ENCODE measurements at regions not wholly inside any gene's neighbourhood (a gene's known extent, or its start where the extent isn't known, plus 50 kb on each side); places are given as distances from the start of the nearest gene placed in this dataset.

- no peak for DNase-seq
These were observed 503.1 kb downstream of the PREX1 start for GRCh38 chr20:48324744-48325143.

DNA sequence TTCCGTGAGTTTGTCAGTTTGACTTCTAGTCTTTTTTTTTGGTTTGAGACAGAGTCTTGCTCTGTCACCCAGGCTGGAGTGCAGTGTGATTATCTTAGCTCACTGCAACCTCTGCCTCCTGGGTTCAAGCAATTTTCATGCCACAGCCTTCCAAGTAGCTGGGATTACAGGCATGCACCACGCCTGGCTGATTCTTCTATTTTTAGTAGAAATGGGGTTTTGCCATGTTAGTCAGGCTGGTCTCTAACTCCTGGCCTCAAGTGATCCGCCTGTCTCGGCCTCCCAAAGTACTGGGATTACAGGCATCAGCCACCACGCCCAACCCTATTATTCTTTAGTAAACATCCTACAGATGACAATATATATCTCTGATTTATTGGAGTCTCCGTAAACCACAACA, 506.5 kb downstream of the PREX1 start:
- DNase-seq, result no peak

GRCh38 chr20:48319943-48320584, 507.7 kb downstream of the PREX1 start:
- no peak for DNase-seq

- no peak for DNase-seq
These were observed 510.2 kb downstream of the PREX1 start for GRCh38 chr20:48317578-48317977.

DNA sequence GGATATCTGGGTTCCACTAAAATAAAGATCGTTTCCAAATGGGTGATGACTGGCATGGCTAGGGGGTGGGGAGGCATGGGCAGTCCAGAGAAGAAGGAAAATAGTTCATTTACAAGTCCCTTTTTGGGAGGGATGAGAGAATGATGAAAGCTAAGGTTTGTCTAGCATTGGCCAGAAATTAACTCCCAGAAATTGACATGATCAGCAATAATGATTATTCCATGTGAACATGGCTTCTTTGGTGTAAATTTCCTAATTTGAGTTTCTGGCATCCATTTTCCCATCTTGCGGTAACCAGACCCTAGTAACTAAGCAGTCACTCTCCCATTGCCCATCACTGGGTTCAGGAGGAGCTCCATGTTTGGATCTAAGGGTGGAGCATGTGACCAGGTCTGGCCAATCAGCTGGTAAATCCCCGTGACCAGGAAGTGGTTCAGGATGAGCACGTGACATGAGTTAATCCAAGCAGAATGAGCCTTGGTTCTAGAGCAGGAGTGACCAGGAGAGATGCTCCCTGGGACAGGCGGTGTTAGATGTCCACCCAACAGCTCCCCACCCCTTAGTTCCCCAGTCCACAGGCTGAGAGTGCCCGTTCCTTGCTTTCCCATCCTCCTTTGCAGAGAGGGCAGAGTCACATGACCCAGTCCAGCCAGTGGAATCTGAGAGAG, 512.7 kb downstream of the PREX1 start:
- DNase-seq, result no peak

GRCh38 chr20:48313324-48313723, 514.5 kb downstream of the PREX1 start:
- DNase-seq, result no peak

GRCh38 chr20:48311956-48312355, 515.8 kb downstream of the PREX1 start:
- no peak for DNase-seq

DNA sequence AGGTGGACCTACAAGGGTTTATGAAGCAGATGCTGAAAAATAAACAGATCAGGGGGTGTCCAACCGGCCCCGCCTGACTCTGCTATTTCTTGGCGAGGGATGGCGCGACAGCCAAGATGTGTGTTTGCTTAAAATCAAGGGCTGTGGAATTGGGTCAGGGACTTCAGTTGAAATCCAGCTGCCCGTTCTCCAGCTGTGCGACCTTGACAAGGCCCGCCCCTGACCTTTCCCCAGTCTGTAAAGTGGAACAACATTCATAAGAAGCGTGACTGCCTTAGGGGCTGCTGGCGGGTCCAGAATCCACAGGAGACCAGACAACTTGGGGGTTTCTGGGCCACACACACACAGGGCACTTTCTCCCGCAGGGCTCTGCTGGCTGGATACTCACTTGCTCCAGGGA, 517.5 kb downstream of the PREX1 start:
- no peak for DNase-seq

GRCh38 chr20:48309293-48309692, 518.5 kb downstream of the PREX1 start:
- DNase-seq, result no peak

DNA sequence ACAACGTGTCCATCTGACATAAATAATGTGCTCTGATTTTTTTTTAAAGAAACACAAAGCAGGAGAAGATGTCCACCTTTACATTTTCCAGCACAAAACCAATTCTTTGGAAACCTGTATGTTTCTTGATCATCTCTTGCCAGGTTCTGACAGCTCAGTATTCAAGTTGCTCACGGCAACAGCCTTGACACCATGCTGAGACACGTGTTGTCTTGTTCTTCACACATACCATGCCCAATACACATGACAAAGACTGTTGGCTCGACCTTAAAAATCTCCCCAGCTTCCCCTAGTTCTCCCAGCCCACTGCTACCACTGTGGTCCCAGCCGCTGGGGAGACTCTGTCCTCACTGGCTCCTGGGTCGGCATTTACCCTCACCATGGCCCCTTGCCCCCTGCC, 518.9 kb downstream of the PREX1 start:
- no peak for DNase-seq

DNA sequence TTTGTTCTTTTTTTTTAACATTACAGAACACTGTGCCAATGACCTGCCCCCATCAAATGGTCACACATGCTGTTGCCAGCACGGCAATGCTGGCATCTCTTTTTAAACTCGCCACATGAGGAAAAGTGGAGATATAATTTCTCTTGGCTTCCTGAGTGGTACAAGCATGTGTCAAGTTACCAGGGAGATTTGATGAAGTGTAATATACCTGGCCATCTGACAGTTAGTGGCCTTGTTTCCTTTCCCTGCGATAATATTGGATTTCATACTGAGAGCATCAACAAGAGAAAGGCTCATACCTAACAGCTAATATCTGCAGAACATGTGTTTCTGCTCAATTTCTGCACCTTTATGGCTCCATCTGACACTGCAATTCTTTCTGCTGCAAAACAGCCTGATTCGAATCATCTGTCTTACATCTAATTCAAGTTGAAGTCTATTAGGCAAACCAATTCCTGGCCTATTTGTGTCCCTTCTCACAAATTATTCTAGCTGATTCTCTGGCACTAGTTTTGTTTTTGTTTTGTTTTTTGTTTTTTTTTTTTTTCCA, 519.5 kb downstream of the PREX1 start:
- DNase-seq, result no peak

- DNase-seq, result no peak
These were observed 520.5 kb downstream of the PREX1 start for GRCh38 chr20:48307277-48307676.

DNA sequence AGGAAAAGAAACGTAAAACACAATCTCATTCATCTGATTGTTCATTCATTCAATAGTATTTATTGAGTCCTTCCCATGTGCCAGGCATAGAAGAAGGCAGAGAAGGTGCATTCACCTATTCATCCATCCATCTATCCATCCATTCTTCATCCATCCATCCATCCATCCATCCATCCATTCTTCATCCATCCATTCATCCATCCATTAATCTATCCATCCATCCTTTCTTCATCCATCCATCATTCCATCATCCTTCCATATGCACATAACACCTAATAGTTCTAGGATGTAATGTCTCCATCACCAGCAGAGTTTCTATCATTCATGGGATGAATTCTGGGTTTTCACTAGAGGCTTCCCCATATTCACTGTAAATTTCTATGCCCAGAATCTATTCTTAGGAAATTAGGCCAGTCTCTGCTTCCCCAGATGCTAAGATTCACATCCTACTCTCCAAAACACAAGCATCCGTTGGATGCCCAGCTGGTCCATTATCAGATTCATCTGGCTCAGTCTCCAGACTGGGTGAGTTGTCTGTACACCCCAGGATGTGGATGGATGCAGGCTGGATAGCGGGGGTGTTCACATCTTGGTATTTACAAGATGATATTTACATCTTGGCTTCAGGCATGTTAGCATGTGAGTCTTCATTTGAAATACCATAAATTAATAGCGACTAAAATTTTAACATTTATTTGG, 517.7 kb upstream of the SULF2 start:
- no peak for DNase-seq

DNA sequence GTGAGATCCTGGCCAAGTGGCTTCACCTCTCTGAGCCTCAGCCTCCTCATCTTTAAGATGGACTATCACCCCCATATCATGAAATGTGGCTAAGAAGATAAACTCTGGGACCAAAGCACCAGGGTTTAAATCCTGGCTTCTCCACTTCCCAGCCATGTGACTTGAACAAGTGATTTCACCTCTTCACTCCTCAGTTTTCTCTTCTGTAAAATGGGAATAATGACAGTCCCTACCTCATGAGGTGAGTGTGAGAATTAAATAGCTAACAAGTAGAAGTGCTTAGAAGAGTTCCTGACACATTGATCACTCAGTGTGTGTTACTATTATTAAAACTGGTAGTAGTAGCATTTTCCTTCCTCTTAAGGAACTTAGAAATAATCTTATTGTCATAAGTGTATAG, 516.9 kb upstream of the SULF2 start:
- DNase-seq, result no peak

- DNase-seq, result no peak
These were observed 515.9 kb upstream of the SULF2 start for GRCh38 chr20:48301189-48301588.

- no peak for DNase-seq
These were observed 515.2 kb upstream of the SULF2 start for GRCh38 chr20:48300529-48300928.

GRCh38 chr20:48298851-48299484, 513.7 kb upstream of the SULF2 start:
- no peak for DNase-seq

- DNase-seq, result no peak
These were observed 513.2 kb upstream of the SULF2 start for GRCh38 chr20:48298433-48298832.

DNA sequence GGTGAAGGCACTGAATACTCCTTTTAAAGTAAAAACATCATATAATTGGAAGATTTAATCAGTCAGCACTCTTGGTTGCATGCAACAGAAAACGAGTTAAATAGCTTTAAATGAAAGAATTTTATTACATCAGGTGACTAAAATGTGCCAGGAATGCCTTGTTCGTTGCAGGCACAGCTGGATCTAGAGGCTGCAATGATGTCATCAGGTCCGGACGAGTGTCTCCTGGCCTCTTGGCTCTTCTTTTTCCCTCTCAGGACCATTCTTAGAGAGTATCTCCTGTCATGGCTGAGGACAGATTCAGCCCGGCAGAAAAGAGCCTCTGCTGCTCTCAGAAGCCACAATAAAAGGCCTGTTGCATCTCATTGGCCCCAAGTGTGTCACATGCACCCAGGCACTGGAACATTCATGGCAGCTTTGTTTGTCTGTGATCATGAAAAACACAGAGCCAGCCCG, 510.7 kb upstream of the SULF2 start:
- no peak for DNase-seq

DNA sequence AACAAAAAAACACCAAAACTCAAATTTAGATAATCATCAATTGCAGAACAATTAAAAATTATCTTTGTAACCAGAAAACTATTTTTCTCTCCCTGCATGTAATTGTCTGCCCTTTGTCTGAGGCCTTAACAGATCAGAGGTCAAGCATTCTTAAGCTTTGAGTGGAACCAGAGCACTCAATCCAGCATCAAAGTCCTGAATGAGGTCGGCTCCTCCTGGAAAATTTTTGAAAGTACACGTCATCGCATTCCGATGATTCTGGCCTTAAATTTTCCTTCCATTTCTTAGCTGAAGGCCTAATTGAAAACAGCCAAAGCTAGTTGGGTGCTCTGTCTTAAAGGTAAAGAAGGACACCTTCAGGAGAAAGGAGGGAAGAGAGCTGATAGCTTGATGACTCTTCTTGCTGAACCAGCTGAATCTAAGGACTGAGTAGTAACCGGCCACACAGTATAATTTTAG, 510.2 kb upstream of the SULF2 start:
- DNase-seq, result no peak

DNA sequence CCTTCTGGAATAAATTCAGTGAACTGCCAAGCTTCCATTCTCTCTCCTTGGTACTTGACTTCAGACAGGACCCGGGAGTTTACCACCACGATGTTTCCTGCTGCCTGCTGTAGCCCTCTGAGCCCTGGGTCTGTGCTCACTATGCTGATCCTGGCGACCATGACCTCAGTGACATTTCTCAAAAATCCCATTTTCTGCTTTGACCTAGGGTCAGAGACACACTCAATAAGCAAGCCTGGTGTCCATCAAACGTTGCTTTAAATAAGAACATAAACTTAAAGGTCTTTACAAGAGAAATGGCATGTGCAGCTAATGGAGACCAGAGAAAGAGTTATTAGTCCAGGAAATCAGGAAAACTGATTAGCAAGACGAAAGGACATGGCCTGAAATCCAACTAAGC, 509.7 kb upstream of the SULF2 start:
- DNase-seq, result no peak

GRCh38 chr20:48294196-48294595, 508.9 kb upstream of the SULF2 start:
- DNase-seq, result no peak

- no peak for DNase-seq
These were observed 508.4 kb upstream of the SULF2 start for GRCh38 chr20:48293671-48294070.
